ENCODE measurements at regions not wholly inside any gene's neighbourhood (a gene's known extent, or its start where the extent isn't known, plus 50 kb on each side); places are given as distances from the start of the nearest gene placed in this dataset.

DNA sequence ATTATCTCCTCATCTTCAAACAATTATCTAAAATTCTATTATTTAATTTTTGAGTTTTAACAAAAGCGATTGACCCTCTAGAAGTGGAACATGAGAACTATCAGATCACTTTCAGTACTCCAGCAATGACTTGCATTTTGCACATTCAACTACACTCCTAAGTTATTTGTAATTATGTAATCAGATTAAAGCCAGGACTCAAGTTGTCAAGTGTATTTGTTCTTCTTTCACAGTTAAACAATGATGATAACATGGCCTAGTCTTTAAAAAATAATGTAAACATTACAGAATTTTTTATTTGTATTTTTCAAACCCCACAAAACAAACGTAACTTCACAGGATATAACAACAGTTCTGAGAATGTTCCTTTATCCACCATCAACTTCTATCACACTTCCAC, 2148.9 kb upstream of the ACO1 start:
- no TSS peak for BruUV-seq (replicated peaks)
- H3K36me3 ChIP-seq (ENCODE audit: control insufficient read depth, insufficient read depth, low read length): no peaks in the 10 kb centered on the region
- H3K27me3 ChIP-seq (ENCODE audit: control insufficient read depth in 2 of 2, insufficient read depth in 2 of 2, low read length in 2 of 2): no peaks in the 10 kb centered on the region
- intact Hi-C loops (cut with micrococcal nuclease) (no loop called here), in situ Hi-C loops (cut with MboI) (no loop called here)
- H3K27ac ChIP-seq (ENCODE audit: extremely low read depth, low read depth, low read length): no peak overlapping the region
- DNase-seq (ENCODE audit: extremely low read depth in 1 of 4, low spot score in 3 of 4) (no peak), ATAC-seq (no peak), FAIRE-seq (no peak)
- no peaks in the 10 kb centered on the region for H3K79me2 ChIP-seq (ENCODE audit: control insufficient read depth, insufficient read depth, low read length)
- CTCF ChIA-PET (ENCODE audit: low intra/inter-chr PET ratio): no interaction called here
- POLR2A ChIA-PET: no interaction called here
- no CpG with 5 or more reads among the region's 2 CpGs for WGBS (ENCODE audit: insufficient coverage, low coverage, missing lambda C conversion rate)
- no peaks in the 10 kb centered on the region for H3K4me1 ChIP-seq (replicated peaks in 1 of 2; ENCODE audit: control insufficient read depth in 2 of 2, insufficient read depth in 2 of 2, low read length in 2 of 2)
- no peak overlapping the region for H3K4me3 ChIP-seq
- H3K9ac ChIP-seq (ENCODE audit: insufficient read depth in 1 of 2, low read depth in 2 of 2, low read length in 2 of 2): no peak overlapping the region
- no peak overlapping the region for H3K4me2 ChIP-seq (ENCODE audit: insufficient read depth, low read length)
- H3K9me1 ChIP-seq (ENCODE audit: control insufficient read depth, insufficient read depth, low read length): no peaks in the 10 kb centered on the region
- no peaks in the 10 kb centered on the region for H4K20me1 ChIP-seq (replicated peaks; ENCODE audit: control insufficient read depth, insufficient read depth, low read length)
- H3K9me3 ChIP-seq (replicated peaks; ENCODE audit: control insufficient read depth, insufficient read depth, low read depth, low read length): no peaks in the 10 kb centered on the region
- no peak overlapping the region for H2AFZ ChIP-seq (ENCODE audit: low read depth, low read length)
- TF ChIP-seq YY1 (IDR thresholded peaks at IDR 0.05; ENCODE audit: borderline replicate concordance in 1 of 3, control insufficient read depth in 1 of 3, extremely low read depth in 1 of 3, insufficient read depth in 3 of 3, insufficient read length in 1 of 3, insufficient replicate concordance in 2 of 3, low read depth in 1 of 3, low read length in 2 of 3): no peak
- TF ChIP-seq, protein P1, sequence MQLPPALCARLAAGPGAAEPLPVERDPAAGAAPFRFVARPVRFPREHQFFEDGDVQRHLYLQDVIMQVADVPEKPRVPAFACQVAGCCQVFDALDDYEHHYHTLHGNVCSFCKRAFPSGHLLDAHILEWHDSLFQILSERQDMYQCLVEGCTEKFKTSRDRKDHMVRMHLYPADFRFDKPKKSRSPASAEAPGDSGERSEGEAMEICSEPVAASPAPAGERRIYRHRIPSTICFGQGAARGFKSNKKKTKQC (CRISPR knock-in tag; IDR thresholded peaks at IDR 0.05): no peak
- TF ChIP-seq TGIF2 (CRISPR knock-in tag; IDR thresholded peaks at IDR 0.05): no peak
- no peak for TF ChIP-seq KDM4B (IDR thresholded peaks at IDR 0.05; ENCODE audit: borderline replicate concordance in 2 of 2, low read depth in 1 of 2)
- no peak for TF ChIP-seq DIDO1 (tag; IDR thresholded peaks at IDR 0.05; ENCODE audit: low read depth)
- TF ChIP-seq, protein P2, sequence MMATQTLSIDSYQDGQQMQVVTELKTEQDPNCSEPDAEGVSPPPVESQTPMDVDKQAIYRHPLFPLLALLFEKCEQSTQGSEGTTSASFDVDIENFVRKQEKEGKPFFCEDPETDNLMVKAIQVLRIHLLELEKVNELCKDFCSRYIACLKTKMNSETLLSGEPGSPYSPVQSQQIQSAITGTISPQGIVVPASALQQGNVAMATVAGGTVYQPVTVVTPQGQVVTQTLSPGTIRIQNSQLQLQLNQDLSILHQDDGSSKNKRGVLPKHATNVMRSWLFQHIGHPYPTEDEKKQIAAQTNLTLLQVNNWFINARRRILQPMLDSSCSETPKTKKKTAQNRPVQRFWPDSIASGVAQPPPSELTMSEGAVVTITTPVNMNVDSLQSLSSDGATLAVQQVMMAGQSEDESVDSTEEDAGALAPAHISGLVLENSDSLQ (IDR thresholded peaks at IDR 0.05): no peak
- TF ChIP-seq CBX8 (IDR thresholded peaks at IDR 0.05; ENCODE audit: borderline replicate concordance, extremely low read depth, low read depth, low read length, poor library complexity, severe bottlenecking): no peak
- TF ChIP-seq BRCA1 (IDR thresholded peaks at IDR 0.05): no peak
- no peak for TF ChIP-seq BRCA1 (CRISPR knock-in tag; IDR thresholded peaks at IDR 0.05)
- no peak for TF ChIP-seq KDM2B (CRISPR knock-in tag; IDR thresholded peaks at IDR 0.05)
- TF ChIP-seq ZFX (CRISPR knock-in tag; IDR thresholded peaks at IDR 0.05): no peak
- TF ChIP-seq ZC3H11A (IDR thresholded peaks at IDR 0.05; ENCODE audit: low read depth, low read length): no peak
- no peak for TF ChIP-seq GABPA (tag; conservative IDR thresholded peaks at IDR 0.05; ENCODE audit: low read depth)
- TF ChIP-seq, protein P3, sequence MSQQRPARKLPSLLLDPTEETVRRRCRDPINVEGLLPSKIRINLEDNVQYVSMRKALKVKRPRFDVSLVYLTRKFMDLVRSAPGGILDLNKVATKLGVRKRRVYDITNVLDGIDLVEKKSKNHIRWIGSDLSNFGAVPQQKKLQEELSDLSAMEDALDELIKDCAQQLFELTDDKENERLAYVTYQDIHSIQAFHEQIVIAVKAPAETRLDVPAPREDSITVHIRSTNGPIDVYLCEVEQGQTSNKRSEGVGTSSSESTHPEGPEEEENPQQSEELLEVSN (IDR thresholded peaks at IDR 0.05; ENCODE audit: borderline replicate concordance in 1 of 2, extremely low read depth in 1 of 2, insufficient read depth in 1 of 2, insufficient read length in 1 of 2, low read depth in 1 of 2, low read length in 1 of 2, poor library complexity in 1 of 2, severe bottlenecking in 1 of 2): no peak
- no peak for TF ChIP-seq ESRRB (CRISPR knock-in tag; IDR thresholded peaks at IDR 0.05; ENCODE audit: borderline replicate concordance)
- no peak for TF ChIP-seq PTTG1 (tag; IDR thresholded peaks at IDR 0.05; ENCODE audit: low read depth)
- TF ChIP-seq MTA2 (IDR thresholded peaks at IDR 0.05; ENCODE audit: low read depth): no peak
- no peak for TF ChIP-seq ETV1 (tag; conservative IDR thresholded peaks at IDR 0.05; ENCODE audit: low read depth)

Data from K562 (cell line).